ENCODE measurements at regions not wholly inside any gene's neighbourhood (a gene's known extent, or its start where the extent isn't known, plus 50 kb on each side); places are given as distances from the start of the nearest gene placed in this dataset.
"Not testable (repeated sequence)": the region's sequence is repeated elsewhere in the genome, so short reads cannot be mapped to it uniquely, and the experiment has no call there.

DNA sequence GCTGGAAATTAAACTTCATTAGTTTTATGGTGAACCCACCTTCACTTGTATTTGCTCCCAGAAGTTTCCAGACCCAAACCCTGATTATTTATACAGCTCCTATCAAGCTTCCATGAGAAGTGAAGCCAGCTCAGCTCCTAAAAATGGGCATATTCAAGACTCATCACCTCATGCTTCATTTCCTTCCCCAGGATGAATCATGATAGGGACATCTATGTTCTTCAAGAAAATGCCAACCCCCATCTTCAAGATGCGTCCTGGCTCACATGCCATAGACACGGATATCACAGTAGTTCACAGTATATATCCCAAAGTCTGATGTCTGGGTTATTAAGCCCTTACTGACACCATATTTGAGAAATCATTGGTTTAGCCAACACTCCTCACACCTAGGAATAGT lies 217.6 kb downstream of the NPR3 start:
- Histone ChIP-seq H3K9ac (ENCODE audit: control insufficient read depth, extremely low read depth, insufficient read depth, low read length) (no peak overlapping the region), H3K36me3 (ENCODE audit: control insufficient read depth in 2 of 2, extremely low read depth in 1 of 2, insufficient read depth in 2 of 2, low read length in 2 of 2) (no peaks in the 10 kb centered on the region), H3K9me3 (ENCODE audit: control insufficient read depth, low read depth, low read length) (no peaks in the 10 kb centered on the region), H3K79me2 (ENCODE audit: control insufficient read depth, insufficient read depth, low read length) (no peaks in the 10 kb centered on the region), H3K4me1 (ENCODE audit: control insufficient read depth, extremely low read depth, insufficient read depth, low read length) (no peaks in the 10 kb centered on the region), H3K9me1 (ENCODE audit: control insufficient read depth, extremely low read depth, insufficient read depth, low read length) (no peaks in the 10 kb centered on the region), H3K27ac (ENCODE audit: control insufficient read depth, insufficient read depth, low read length) (no peak overlapping the region), H2AFZ (ENCODE audit: control insufficient read depth, low read length) (no peak overlapping the region), H3K27me3 (ENCODE audit: control insufficient read depth, extremely low read depth, insufficient read depth, low read length) (no peaks in the 10 kb centered on the region), H4K20me1 (ENCODE audit: control insufficient read depth, extremely low read depth, insufficient read depth, low read length) (no peaks in the 10 kb centered on the region), H3K4me2 (ENCODE audit: control insufficient read depth, extremely low read depth, insufficient read depth, low read depth, low read length) (no peak overlapping the region), H3K4me3 (ENCODE audit: control insufficient read depth in 2 of 3, extremely low read depth in 1 of 3, insufficient read depth in 2 of 3, low read depth in 1 of 3, low read length in 3 of 3) (no peak overlapping the region)
- FAIRE-seq: no peak
- no peak for DNase-seq (ENCODE audit: low read depth, low spot score)
- dilution Hi-C loops (cut with MboI; ENCODE audit: extremely low pct_ligation_motif_present, low sequenced_read_pairs): no loop called here
- TF ChIP-seq, protein P1, sequence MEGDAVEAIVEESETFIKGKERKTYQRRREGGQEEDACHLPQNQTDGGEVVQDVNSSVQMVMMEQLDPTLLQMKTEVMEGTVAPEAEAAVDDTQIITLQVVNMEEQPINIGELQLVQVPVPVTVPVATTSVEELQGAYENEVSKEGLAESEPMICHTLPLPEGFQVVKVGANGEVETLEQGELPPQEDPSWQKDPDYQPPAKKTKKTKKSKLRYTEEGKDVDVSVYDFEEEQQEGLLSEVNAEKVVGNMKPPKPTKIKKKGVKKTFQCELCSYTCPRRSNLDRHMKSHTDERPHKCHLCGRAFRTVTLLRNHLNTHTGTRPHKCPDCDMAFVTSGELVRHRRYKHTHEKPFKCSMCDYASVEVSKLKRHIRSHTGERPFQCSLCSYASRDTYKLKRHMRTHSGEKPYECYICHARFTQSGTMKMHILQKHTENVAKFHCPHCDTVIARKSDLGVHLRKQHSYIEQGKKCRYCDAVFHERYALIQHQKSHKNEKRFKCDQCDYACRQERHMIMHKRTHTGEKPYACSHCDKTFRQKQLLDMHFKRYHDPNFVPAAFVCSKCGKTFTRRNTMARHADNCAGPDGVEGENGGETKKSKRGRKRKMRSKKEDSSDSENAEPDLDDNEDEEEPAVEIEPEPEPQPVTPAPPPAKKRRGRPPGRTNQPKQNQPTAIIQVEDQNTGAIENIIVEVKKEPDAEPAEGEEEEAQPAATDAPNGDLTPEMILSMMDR (optimal IDR thresholded peaks at IDR 0.05 in 1 of 3, IDR thresholded peaks at IDR 0.05 in 1 of 3, conservative IDR thresholded peaks at IDR 0.05 in 1 of 3; ENCODE audit: extremely low read depth in 1 of 3, insufficient read depth in 2 of 3, low read length in 3 of 3): no peak

DNA sequence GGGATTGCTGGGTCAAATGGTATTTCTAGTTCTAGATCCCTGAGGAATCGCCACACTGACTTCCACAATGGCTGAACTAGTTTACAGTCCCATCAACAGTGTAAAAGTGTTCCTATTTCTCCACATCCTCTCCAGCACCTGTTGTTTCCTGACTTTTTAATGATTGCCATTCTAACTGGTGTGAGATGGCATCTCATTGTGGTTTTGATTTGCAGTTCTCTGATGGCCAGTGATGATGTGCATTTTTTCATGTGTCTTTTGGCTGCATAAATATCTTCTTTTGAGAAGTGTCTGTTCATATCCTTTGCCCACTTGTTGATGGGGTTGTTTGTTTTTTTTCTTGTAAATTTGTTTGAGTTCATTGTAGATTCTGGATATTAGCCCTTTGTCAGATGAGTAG lies 220.3 kb downstream of the NPR3 start:
- H3K4me1 ChIP-seq (ENCODE audit: control insufficient read depth, extremely low read depth, insufficient read depth, low read length); H2AFZ ChIP-seq (ENCODE audit: control insufficient read depth, low read length); FAIRE-seq; H3K9ac ChIP-seq (ENCODE audit: control insufficient read depth, extremely low read depth, insufficient read depth, low read length); dilution Hi-C loops (cut with MboI; ENCODE audit: extremely low pct_ligation_motif_present, low sequenced_read_pairs); H3K4me3 ChIP-seq (ENCODE audit: control insufficient read depth in 2 of 3, extremely low read depth in 1 of 3, insufficient read depth in 2 of 3, low read depth in 1 of 3, low read length in 3 of 3); H3K9me3 ChIP-seq (ENCODE audit: control insufficient read depth, low read depth, low read length); H3K9me1 ChIP-seq (ENCODE audit: control insufficient read depth, extremely low read depth, insufficient read depth, low read length); H3K36me3 ChIP-seq (ENCODE audit: control insufficient read depth in 2 of 2, extremely low read depth in 1 of 2, insufficient read depth in 2 of 2, low read length in 2 of 2); H3K27me3 ChIP-seq (ENCODE audit: control insufficient read depth, extremely low read depth, insufficient read depth, low read length); H3K27ac ChIP-seq (ENCODE audit: control insufficient read depth, insufficient read depth, low read length); H3K79me2 ChIP-seq (ENCODE audit: control insufficient read depth, insufficient read depth, low read length); DNase-seq (ENCODE audit: low read depth, low spot score); H4K20me1 ChIP-seq (ENCODE audit: control insufficient read depth, extremely low read depth, insufficient read depth, low read length); H3K4me2 ChIP-seq (ENCODE audit: control insufficient read depth, extremely low read depth, insufficient read depth, low read depth, low read length): not testable (repeated sequence)

DNA sequence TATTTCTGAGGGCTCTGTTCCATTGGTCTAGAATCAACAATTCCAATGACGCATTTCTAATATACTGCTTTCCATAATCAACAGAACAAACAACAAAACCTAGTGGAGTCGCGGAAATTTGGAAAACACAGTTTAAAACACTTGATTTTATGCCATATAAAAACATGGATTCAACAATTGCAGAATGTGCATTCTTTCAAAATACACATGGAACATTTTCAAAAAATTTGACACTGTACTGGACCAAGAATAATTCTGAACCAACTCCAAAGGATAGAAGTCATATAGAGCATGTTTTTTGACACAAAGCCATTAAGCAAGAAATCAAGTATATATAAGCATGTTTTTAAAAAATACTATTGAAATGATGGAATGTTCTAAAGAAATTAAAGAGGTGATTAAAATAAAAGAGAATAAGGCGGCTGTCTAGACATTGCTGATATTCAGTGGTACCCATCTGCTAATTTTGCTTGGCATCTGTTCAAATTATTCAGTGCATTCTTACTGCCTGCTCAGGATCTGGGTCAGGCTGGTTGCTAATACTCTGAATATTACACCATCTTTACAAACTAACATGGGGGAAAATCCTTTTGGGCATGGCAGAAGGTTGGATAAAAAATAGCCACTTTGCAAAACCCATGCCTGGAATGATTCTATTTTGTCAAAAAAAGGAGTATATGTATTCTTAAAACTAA lies 221.3 kb downstream of the NPR3 start:
- dilution Hi-C loops (cut with MboI; ENCODE audit: extremely low pct_ligation_motif_present, low sequenced_read_pairs): no loop called here
- no peaks in the 10 kb centered on the region for H3K36me3 ChIP-seq (ENCODE audit: control insufficient read depth in 2 of 2, extremely low read depth in 1 of 2, insufficient read depth in 2 of 2, low read length in 2 of 2)
- H3K4me2 ChIP-seq (ENCODE audit: control insufficient read depth, extremely low read depth, insufficient read depth, low read depth, low read length): no peak overlapping the region
- no peak for TF ChIP-seq EZH2 (IDR thresholded peaks at IDR 0.05; ENCODE audit: low read length)
- TF ChIP-seq, protein P1 (optimal IDR thresholded peaks at IDR 0.05 in 1 of 3, IDR thresholded peaks at IDR 0.05 in 1 of 3, conservative IDR thresholded peaks at IDR 0.05 in 1 of 3; ENCODE audit: extremely low read depth in 1 of 3, insufficient read depth in 2 of 3, low read length in 3 of 3): no peak
- FAIRE-seq: no peak
- H3K9ac ChIP-seq (ENCODE audit: control insufficient read depth, extremely low read depth, insufficient read depth, low read length): no peak overlapping the region
- H3K9me3 ChIP-seq (ENCODE audit: control insufficient read depth, low read depth, low read length): no peaks in the 10 kb centered on the region
- no peaks in the 10 kb centered on the region for H4K20me1 ChIP-seq (ENCODE audit: control insufficient read depth, extremely low read depth, insufficient read depth, low read length)
- H3K4me1 ChIP-seq (ENCODE audit: control insufficient read depth, extremely low read depth, insufficient read depth, low read length): no peaks in the 10 kb centered on the region
- H3K27ac ChIP-seq (ENCODE audit: control insufficient read depth, insufficient read depth, low read length): no peak overlapping the region
- H3K27me3 ChIP-seq (ENCODE audit: control insufficient read depth, extremely low read depth, insufficient read depth, low read length): no peaks in the 10 kb centered on the region
- no peaks in the 10 kb centered on the region for H3K9me1 ChIP-seq (ENCODE audit: control insufficient read depth, extremely low read depth, insufficient read depth, low read length)
- H3K4me3 ChIP-seq (ENCODE audit: control insufficient read depth in 2 of 3, extremely low read depth in 1 of 3, insufficient read depth in 2 of 3, low read depth in 1 of 3, low read length in 3 of 3): no peak overlapping the region
- no peaks in the 10 kb centered on the region for H3K79me2 ChIP-seq (ENCODE audit: control insufficient read depth, insufficient read depth, low read length)
- DNase-seq (ENCODE audit: low read depth, low spot score): no peak
- no peak overlapping the region for H2AFZ ChIP-seq (ENCODE audit: control insufficient read depth, low read length)
